Astrocyte (in vitro differentiated cells and primary cell): ENCODE measurements at regions not wholly inside any gene's neighbourhood (a gene's known extent, or its start where the extent isn't known, plus 50 kb on each side); places are given as distances from the start of the nearest gene placed in this dataset.
A peak's percentile ranks its signal among the peaks of the same experiment; 100 is the strongest.

Source experiments
- DNase-seq: peaks from one replicate; pipeline ENCODE4 v3.0.0-alpha.2; 2010; ENCODE audit warnings: low read depth
- FAIRE-seq: peaks from 2 replicates; lab custom pipeline; 2011; peaks lifted over from hg19 to GRCh38; lab: Jason Lieb, UNC
- H2AFZ ChIP-seq: 2 replicates; pipeline ENCODE4 v1.6.0; 2012; ENCODE audit warnings: low read depth, low read length, inconsistent platforms
- H3K27ac ChIP-seq: 2 replicates; pipeline ENCODE4 v1.5.1; 2011; ENCODE audit warnings: low read depth, low read length, inconsistent platforms
- H3K27me3 ChIP-seq: 2 replicates; pipeline ENCODE4 v1.6.0; 2011; ENCODE audit warnings: low read length, inconsistent platforms; ENCODE audit not compliant: insufficient read depth
- H3K36me3 ChIP-seq: 2 replicates; pipeline ENCODE4 v1.5.1; 2011; ENCODE audit warnings: low read length, inconsistent platforms; ENCODE audit not compliant: insufficient read depth
- H3K4me1 ChIP-seq: 2 replicates; pipeline ENCODE4 v1.5.1; 2011; ENCODE audit warnings: low read length, inconsistent platforms; ENCODE audit not compliant: insufficient read depth
- H3K4me2 ChIP-seq: 2 replicates; pipeline ENCODE4 v1.6.0; 2012; ENCODE audit warnings: low read length, inconsistent platforms
- H3K4me3 ChIP-seq: 2 replicates; pipeline ENCODE4 v1.5.1; 2011; ENCODE audit warnings: low read depth, mild to moderate bottlenecking, low read length, inconsistent platforms; ENCODE audit not compliant: insufficient read depth
- H3K79me2 ChIP-seq: 2 replicates; pipeline ENCODE4 v1.6.0; 2012; ENCODE audit warnings: mild to moderate bottlenecking, low read length, inconsistent platforms; ENCODE audit not compliant: insufficient read depth
- H3K9ac ChIP-seq: 2 replicates; pipeline ENCODE4 v1.6.0; 2012; ENCODE audit warnings: mild to moderate bottlenecking, low read length, inconsistent platforms
- H3K9me3 ChIP-seq: 2 replicates; pipeline ENCODE4 v1.5.1; 2012; ENCODE audit warnings: low read depth, mild to moderate bottlenecking, low read length, inconsistent platforms; ENCODE audit not compliant: insufficient read depth
- H4K20me1 ChIP-seq: 2 replicates; pipeline ENCODE4 v1.6.0; 2012; ENCODE audit warnings: low read length, inconsistent platforms; ENCODE audit not compliant: insufficient read depth
- H3K27ac Mint-ChIP-seq: one replicate; pipeline ENCODE4 v1.8.0; 2021; ENCODE audit warnings: mild to moderate bottlenecking, mixed read lengths; ENCODE audit not compliant: unreplicated experiment
- H3K27me3 Mint-ChIP-seq: one replicate; pipeline ENCODE4 v1.8.0; 2021; ENCODE audit warnings: low read depth, mixed read lengths; ENCODE audit not compliant: unreplicated experiment
- H3K36me3 Mint-ChIP-seq: one replicate; pipeline ENCODE4 v1.8.0; 2021; ENCODE audit warnings: low read depth, mixed read lengths; ENCODE audit not compliant: unreplicated experiment
- H3K4me1 Mint-ChIP-seq: one replicate; pipeline ENCODE4 v1.8.0; 2021; ENCODE audit warnings: low read depth, mixed read lengths; ENCODE audit not compliant: unreplicated experiment
- H3K4me3 Mint-ChIP-seq: one replicate; pipeline ENCODE4 v1.8.0; 2021; ENCODE audit warnings: mild to moderate bottlenecking, moderate library complexity, mixed read lengths; ENCODE audit not compliant: unreplicated experiment
- H3K9me3 Mint-ChIP-seq: one replicate; pipeline ENCODE4 v1.8.0; 2021; ENCODE audit warnings: mild to moderate bottlenecking, mixed read lengths; ENCODE audit not compliant: unreplicated experiment
- EZH2 ChIP-seq: IDR thresholded peaks from 2 replicates; pipeline ENCODE4 v1.6.1; 2012; ENCODE audit warnings: mild to moderate bottlenecking, low read length, inconsistent platforms; ENCODE audit not compliant: insufficient read depth
- TF ChIP-seq, protein P1 (sequence below): IDR thresholded peaks from 2 replicates; pipeline ENCODE4 v1.5.1; 2011; ENCODE audit warnings: low read depth, mild to moderate bottlenecking, inconsistent platforms, low read length, moderate library complexity; ENCODE audit not compliant: insufficient read depth

DNA sequence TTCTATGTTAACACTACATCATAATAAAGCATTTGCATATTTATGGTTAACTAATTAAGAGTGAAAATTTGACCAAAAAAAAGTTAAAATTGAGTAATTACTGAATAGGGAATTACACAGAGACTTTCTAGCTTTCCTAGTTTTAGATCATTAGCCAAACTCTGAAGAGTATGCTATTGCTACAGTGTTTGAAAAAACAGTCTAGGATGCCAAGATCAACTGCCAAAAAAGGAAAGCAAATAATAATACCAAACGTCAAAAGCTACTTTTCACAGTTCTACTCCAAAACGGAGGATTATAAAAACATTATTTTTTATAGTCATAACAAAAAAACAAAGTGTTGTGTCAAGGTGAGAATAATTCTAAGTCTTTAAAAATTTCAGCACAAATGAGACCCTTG is 359.8 kb upstream of the CTSO start:
- Mint-ChIP-seq H3K4me1 (peaks cover 18% of the 10 kb centered on the region), H3K9me3 (peaks cover 12% of the 10 kb centered on the region), H3K27ac (no peak overlapping the region), H3K4me3 (no peak overlapping the region), H3K27me3 (no peaks in the 10 kb centered on the region), H3K36me3 (peaks cover 7% of the 10 kb centered on the region)
- Histone ChIP-seq H3K79me2 (no peaks in the 10 kb centered on the region), H3K4me1 (peaks cover 4% of the 10 kb centered on the region), H3K36me3 (no peaks in the 10 kb centered on the region), H3K4me3 (no peak overlapping the region), H3K9ac (no peak overlapping the region), H3K4me2 (no peak overlapping the region), H3K27me3 (no peaks in the 10 kb centered on the region), H4K20me1 (no peaks in the 10 kb centered on the region), H3K27ac (no peak overlapping the region), H2AFZ (no peak overlapping the region), H3K9me3 (no peaks in the 10 kb centered on the region)
- FAIRE-seq (no peak), DNase-seq (no peak)
- TF ChIP-seq EZH2 = no peak
- TF ChIP-seq, protein P1, sequence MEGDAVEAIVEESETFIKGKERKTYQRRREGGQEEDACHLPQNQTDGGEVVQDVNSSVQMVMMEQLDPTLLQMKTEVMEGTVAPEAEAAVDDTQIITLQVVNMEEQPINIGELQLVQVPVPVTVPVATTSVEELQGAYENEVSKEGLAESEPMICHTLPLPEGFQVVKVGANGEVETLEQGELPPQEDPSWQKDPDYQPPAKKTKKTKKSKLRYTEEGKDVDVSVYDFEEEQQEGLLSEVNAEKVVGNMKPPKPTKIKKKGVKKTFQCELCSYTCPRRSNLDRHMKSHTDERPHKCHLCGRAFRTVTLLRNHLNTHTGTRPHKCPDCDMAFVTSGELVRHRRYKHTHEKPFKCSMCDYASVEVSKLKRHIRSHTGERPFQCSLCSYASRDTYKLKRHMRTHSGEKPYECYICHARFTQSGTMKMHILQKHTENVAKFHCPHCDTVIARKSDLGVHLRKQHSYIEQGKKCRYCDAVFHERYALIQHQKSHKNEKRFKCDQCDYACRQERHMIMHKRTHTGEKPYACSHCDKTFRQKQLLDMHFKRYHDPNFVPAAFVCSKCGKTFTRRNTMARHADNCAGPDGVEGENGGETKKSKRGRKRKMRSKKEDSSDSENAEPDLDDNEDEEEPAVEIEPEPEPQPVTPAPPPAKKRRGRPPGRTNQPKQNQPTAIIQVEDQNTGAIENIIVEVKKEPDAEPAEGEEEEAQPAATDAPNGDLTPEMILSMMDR = no peak

DNA sequence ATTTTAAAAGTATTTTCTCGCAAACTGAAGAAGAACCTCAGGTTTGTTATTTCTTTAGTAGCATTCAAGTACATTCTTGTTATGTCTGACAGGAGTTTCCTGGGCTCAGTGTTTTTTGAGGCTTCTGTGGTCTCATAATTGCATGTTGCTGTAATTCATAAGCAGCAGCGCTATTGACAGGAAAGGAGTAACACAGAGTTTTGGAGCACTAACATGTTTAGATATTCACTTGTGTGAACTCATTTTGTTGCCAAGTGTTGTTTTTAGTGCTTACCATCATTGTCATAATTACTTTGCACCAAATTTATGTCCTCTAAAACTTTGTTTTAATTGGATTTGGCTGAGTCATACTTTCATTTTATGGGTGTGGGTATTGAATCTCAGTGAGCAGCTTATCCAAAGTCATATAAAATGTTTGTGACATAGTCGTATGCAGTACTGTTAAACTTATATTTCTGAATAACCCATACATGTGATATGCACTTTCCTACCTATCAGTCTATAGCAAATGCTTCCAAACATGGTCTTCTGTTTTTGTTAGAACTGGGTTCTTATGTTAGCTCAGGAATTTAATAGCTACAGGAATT is 358.7 kb upstream of the CTSO start:
- H3K27ac Mint-ChIP-seq = peak overlapping the region; percentile 53
- no peak overlapping the region for H3K4me3 Mint-ChIP-seq
- H3K36me3 ChIP-seq = no peaks in the 10 kb centered on the region
- TF ChIP-seq, protein P1 = no peak
- TF ChIP-seq EZH2 = no peak
- no peaks in the 10 kb centered on the region for H3K9me3 ChIP-seq
- FAIRE-seq (peak; percentile 78), DNase-seq (peak; percentile 65)
- peaks cover 4% of the 10 kb centered on the region for H3K4me1 ChIP-seq
- no peak overlapping the region for H3K4me3 ChIP-seq
- peak overlapping the region; percentile 60 for H2AFZ ChIP-seq
- H3K27me3 ChIP-seq = no peaks in the 10 kb centered on the region
- H3K4me2 ChIP-seq = peak overlapping the region; percentile 67
- H3K9me3 Mint-ChIP-seq = peaks cover 8% of the 10 kb centered on the region
- peaks cover 18% of the 10 kb centered on the region for H3K4me1 Mint-ChIP-seq
- peak overlapping the region; percentile 27 for H3K9ac ChIP-seq
- H4K20me1 ChIP-seq = no peaks in the 10 kb centered on the region
- no peaks in the 10 kb centered on the region for H3K27me3 Mint-ChIP-seq
- no peak overlapping the region for H3K27ac ChIP-seq
- H3K36me3 Mint-ChIP-seq = peaks cover 8% of the 10 kb centered on the region
- H3K79me2 ChIP-seq = no peaks in the 10 kb centered on the region

- Histone ChIP-seq H2AFZ (no peak overlapping the region), H3K4me3 (no peak overlapping the region), H3K79me2 (no peaks in the 10 kb centered on the region), H3K27ac (no peak overlapping the region), H3K9ac (no peak overlapping the region), H3K36me3 (no peaks in the 10 kb centered on the region), H4K20me1 (no peaks in the 10 kb centered on the region), H3K4me2 (no peak overlapping the region), H3K9me3 (no peaks in the 10 kb centered on the region), H3K27me3 (no peaks in the 10 kb centered on the region), H3K4me1 (peaks cover 4% of the 10 kb centered on the region)
- Mint-ChIP-seq H3K36me3 (peaks cover 5% of the 10 kb centered on the region), H3K4me3 (no peak overlapping the region), H3K4me1 (peaks cover 15% of the 10 kb centered on the region), H3K9me3 (no peaks in the 10 kb centered on the region), H3K27me3 (no peaks in the 10 kb centered on the region), H3K27ac (no peak overlapping the region)
- TF ChIP-seq EZH2 = no peak
- TF ChIP-seq, protein P1 = no peak
- FAIRE-seq = no peak
- DNase-seq = no peak
These were observed 355.4 kb upstream of the CTSO start for GRCh38 chr4:156309031-156309430.
